Thoracic aorta (tissue), 2 donors: ENCODE measurements at regions not wholly inside any gene's neighbourhood (a gene's known extent, or its start where the extent isn't known, plus 50 kb on each side); places are given as distances from the start of the nearest gene placed in this dataset.

Experiments
- ATAC-seq: fragments of 150-250 bp; one replicate; pipeline ENCODE4 v1.8.0; 2017; ENCODE audit warnings: low read depth; ENCODE audit not compliant: insufficient number of reproducible peaks, low FRiP score
- DNase-seq: peaks from one replicate; pipeline ENCODE4 v3.0.0-alpha.2; 2020; ENCODE audit warnings: low spot score
- H3K27ac ChIP-seq, 2 donors: fragments of 200-600 bp; sonication (generic); 1 replicate in 1 of 2; 2 replicates in 1 of 2; pipeline ENCODE4 v1.5.1; 2016; ENCODE audit warnings: mild to moderate bottlenecking in 2 of 2, moderate library complexity in 2 of 2
- H3K27me3 ChIP-seq: fragments of 200-600 bp; sonication (generic); replicated peaks from 2 replicates; pipeline ENCODE4 v1.6.0; 2016; ENCODE audit warnings: mild to moderate bottlenecking; ENCODE audit not compliant: insufficient read depth
- H3K36me3 ChIP-seq: fragments of 200-600 bp; sonication (generic); one replicate; pipeline ENCODE4 v1.5.1; 2016
- H3K4me1 ChIP-seq, 2 donors: fragments of 200-600 bp; sonication (generic); 1 replicate in 1 of 2; 2 replicates in 1 of 2; pipeline versions ENCODE4 v1.5.1 to v1.6.0; 2016; ENCODE audit warnings: low read depth in 2 of 2, mild to moderate bottlenecking in 1 of 2; ENCODE audit not compliant: control insufficient read depth in 1 of 2
- H3K4me3 ChIP-seq: fragments of 200-600 bp; sonication (generic); 2 replicates; pipeline ENCODE4 v1.5.1; 2016; ENCODE audit warnings: mild to moderate bottlenecking
- H3K9me3 ChIP-seq: fragments of 200-600 bp; sonication (generic); 2 replicates; pipeline ENCODE4 v1.5.1; 2016
- CTCF ChIP-seq: fragments of 200-600 bp; sonication (generic); IDR thresholded peaks from one replicate; pipeline ENCODE4 v1.5.1; 2019; ENCODE audit warnings: antibody characterized with exemption

GRCh38 chr22:34000879-34001526 is 80.7 kb upstream of the LARGE1 start:
- no peak for DNase-seq
- no peak for ATAC-seq
- no peak for TF ChIP-seq CTCF
- Histone ChIP-seq H3K9me3 (peaks cover 8% of the 10 kb centered on the region), H3K4me3 (no peak overlapping the region), H3K4me1 (no peaks in the 10 kb centered on the region), H3K27ac (no peak overlapping the region), H3K27me3 (no peaks in the 10 kb centered on the region), H3K36me3 (no peaks in the 10 kb centered on the region)

DNA sequence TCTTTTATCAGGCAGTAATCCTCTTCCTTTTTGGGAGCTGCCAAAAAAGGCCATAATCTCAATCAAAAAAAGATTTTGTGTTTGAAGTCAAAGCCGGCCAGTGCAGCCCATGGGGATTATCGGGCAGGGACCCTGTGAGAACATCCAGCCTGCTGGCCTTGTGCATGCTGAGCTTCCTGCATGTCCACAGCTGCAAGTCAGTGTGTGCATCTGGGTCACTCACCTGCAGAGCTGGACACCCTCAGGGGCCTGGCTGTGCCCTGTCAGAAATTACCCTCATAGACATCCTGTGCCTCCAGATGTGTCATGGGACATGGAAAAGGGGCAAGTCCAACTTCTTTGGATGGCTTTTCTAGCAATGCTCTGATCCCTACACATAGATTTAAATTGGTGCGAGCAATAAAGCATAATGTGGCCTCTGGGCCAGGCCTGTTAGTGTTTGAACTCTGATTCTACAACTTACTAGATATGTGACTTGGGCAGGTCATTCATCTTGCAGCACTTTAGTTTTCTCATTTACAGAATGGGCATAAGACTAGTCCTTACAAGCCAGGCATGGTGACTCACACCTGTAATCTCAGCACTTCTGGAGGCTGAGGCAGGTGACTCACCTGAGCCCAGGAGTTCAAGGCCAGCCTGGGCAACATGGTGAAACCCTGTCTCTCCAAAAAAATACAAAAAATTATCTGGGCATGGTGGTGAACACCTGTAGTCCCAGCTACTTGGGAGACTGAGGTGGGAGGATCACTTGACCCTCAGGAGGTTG is 81.6 kb upstream of the LARGE1 start:
- Histone ChIP-seq H3K27me3 (no peaks in the 10 kb centered on the region), H3K27ac (no peak overlapping the region), H3K36me3 (no peaks in the 10 kb centered on the region), H3K4me3 (no peak overlapping the region), H3K4me1 (no peaks in the 10 kb centered on the region), H3K9me3 (peaks cover 8% of the 10 kb centered on the region)
- no peak for TF ChIP-seq CTCF
- DNase-seq (no peak), ATAC-seq (no peak)

- Histone ChIP-seq H3K4me1 (no peaks in the 10 kb centered on the region), H3K4me3 (no peak overlapping the region), H3K36me3 (no peaks in the 10 kb centered on the region), H3K27ac (no peak overlapping the region), H3K9me3 (peaks cover 4% of the 10 kb centered on the region), H3K27me3 (no peaks in the 10 kb centered on the region)
- no peak for ATAC-seq
- no peak for DNase-seq
- TF ChIP-seq CTCF = no peak
Measured at GRCh38 chr22:34004058-34004457, 83.8 kb upstream of the LARGE1 start.

DNA sequence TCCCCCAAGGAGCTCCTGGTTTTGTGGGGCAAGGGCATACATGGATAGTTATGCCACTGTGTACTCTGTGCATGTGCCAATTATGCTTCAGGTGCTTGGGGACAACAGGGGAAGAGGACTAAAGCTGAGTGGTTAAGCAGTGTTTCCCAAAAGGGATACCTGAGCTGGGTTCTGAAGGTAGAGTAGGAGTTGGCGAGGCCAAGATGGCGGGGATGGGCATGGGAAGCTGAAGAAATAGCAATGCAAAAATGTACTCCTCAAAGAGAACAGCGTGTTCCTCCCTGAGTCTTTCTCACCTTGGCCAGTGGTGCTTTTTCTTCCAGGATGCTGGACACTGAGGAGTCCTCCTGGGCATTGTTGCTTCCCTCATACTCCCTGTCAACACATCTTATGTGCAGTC is 90.0 kb upstream of the LARGE1 start:
- Histone ChIP-seq H3K4me1 (no peaks in the 10 kb centered on the region), H3K27ac (no peak overlapping the region), H3K4me3 (no peak overlapping the region), H3K27me3 (no peaks in the 10 kb centered on the region), H3K36me3 (no peaks in the 10 kb centered on the region), H3K9me3 (peaks cover 8% of the 10 kb centered on the region)
- TF ChIP-seq CTCF = no peak
- ATAC-seq (no peak), DNase-seq (no peak)

DNA sequence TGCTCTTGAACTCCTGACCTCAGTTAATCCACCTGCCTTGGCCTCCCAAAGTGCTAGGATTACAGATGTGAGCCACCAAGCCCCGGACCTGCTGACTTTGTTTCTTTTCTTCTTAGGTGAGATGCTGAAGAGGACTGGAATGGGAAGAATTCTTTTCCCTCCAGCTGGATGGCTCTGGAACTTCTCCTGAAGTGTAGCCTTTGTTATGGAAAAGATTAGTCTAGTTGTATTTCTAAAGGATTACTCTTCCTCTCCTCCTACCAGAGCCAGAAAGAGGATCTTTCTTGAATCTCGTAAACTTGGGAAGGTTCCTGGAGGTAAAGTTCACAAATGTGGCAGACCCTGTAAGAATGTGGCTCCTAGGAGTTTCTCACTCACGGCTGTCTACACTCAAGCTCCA is 95.4 kb upstream of the LARGE1 start:
- no peaks in the 10 kb centered on the region for H3K4me1 ChIP-seq
- DNase-seq (no peak), ATAC-seq (no peak)
- H3K4me3 ChIP-seq = no peak overlapping the region
- H3K36me3 ChIP-seq = no peaks in the 10 kb centered on the region
- no peak for TF ChIP-seq CTCF
- peaks cover 8% of the 10 kb centered on the region for H3K9me3 ChIP-seq
- H3K27me3 ChIP-seq = no peaks in the 10 kb centered on the region
- H3K27ac ChIP-seq = no peak overlapping the region
